ENCODE measurements at regions not wholly inside any gene's neighbourhood (a gene's known extent, or its start where the extent isn't known, plus 50 kb on each side); places are given as distances from the start of the nearest gene placed in this dataset.

- Histone ChIP-seq H3K9me2 (replicated peaks; ENCODE audit: insufficient read depth, low read length) (no peaks in the 10 kb centered on the region), H4K20me1 (ENCODE audit: insufficient read depth, low read depth, low read length) (no peaks in the 10 kb centered on the region), H3K27me3 (ENCODE audit: low read length) (no peaks in the 10 kb centered on the region), H3K36me3 (ENCODE audit: insufficient read depth, low read length) (no peaks in the 10 kb centered on the region), H3K9ac (ENCODE audit: low read length) (no peak overlapping the region), H3K4me1 (ENCODE audit: low read length) (peaks cover 5% of the 10 kb centered on the region), H3K27ac (ENCODE audit: low read length) (no peak overlapping the region), H3K4me3 (ENCODE audit: low read length) (no peak overlapping the region), H3K79me2 (ENCODE audit: low read length) (no peaks in the 10 kb centered on the region), H3K4me2 (ENCODE audit: low read depth, low read length, poor library complexity, severe bottlenecking) (no peak overlapping the region), H3K9me3 (ENCODE audit: low read length) (no peaks in the 10 kb centered on the region), H2AFZ (ENCODE audit: low read length) (no peak overlapping the region)
- DNase-seq = no peak
These were observed 91.3 kb downstream of the ENGASE start for GRCh38 chr17:79165756-79166473.

- no peaks in the 10 kb centered on the region for H3K27me3 ChIP-seq (ENCODE audit: low read length)
- no peak overlapping the region for H3K4me2 ChIP-seq (ENCODE audit: low read depth, low read length, poor library complexity, severe bottlenecking)
- H2AFZ ChIP-seq (ENCODE audit: low read length) = no peak overlapping the region
- H3K79me2 ChIP-seq (ENCODE audit: low read length) = no peaks in the 10 kb centered on the region
- no peak overlapping the region for H3K27ac ChIP-seq (ENCODE audit: low read length)
- no peaks in the 10 kb centered on the region for H3K36me3 ChIP-seq (ENCODE audit: insufficient read depth, low read length)
- no peak overlapping the region for H3K9ac ChIP-seq (ENCODE audit: low read length)
- H3K4me3 ChIP-seq (ENCODE audit: low read length) = no peak overlapping the region
- no peak for DNase-seq
- H3K9me2 ChIP-seq (replicated peaks; ENCODE audit: insufficient read depth, low read length) = no peaks in the 10 kb centered on the region
- H3K9me3 ChIP-seq (ENCODE audit: low read length) = no peaks in the 10 kb centered on the region
- peaks cover 5% of the 10 kb centered on the region for H3K4me1 ChIP-seq (ENCODE audit: low read length)
- no peaks in the 10 kb centered on the region for H4K20me1 ChIP-seq (ENCODE audit: insufficient read depth, low read depth, low read length)
These were observed 90.5 kb downstream of the ENGASE start for GRCh38 chr17:79164913-79165695.

- Histone ChIP-seq H3K4me1 (ENCODE audit: low read length) (peaks cover 5% of the 10 kb centered on the region), H3K9ac (ENCODE audit: low read length) (no peak overlapping the region), H3K27me3 (ENCODE audit: low read length) (no peaks in the 10 kb centered on the region), H3K9me2 (replicated peaks; ENCODE audit: insufficient read depth, low read length) (no peaks in the 10 kb centered on the region), H3K36me3 (ENCODE audit: insufficient read depth, low read length) (no peaks in the 10 kb centered on the region), H2AFZ (ENCODE audit: low read length) (no peak overlapping the region), H3K9me3 (ENCODE audit: low read length) (no peaks in the 10 kb centered on the region), H3K4me2 (ENCODE audit: low read depth, low read length, poor library complexity, severe bottlenecking) (no peak overlapping the region), H3K79me2 (ENCODE audit: low read length) (no peaks in the 10 kb centered on the region), H3K27ac (ENCODE audit: low read length) (no peak overlapping the region), H3K4me3 (ENCODE audit: low read length) (no peak overlapping the region), H4K20me1 (ENCODE audit: insufficient read depth, low read depth, low read length) (no peaks in the 10 kb centered on the region)
- DNase-seq = no peak
These were observed 89.8 kb downstream of the ENGASE start for GRCh38 chr17:79164408-79164807.

GRCh38 chr17:79163071-79163470 lies 88.4 kb downstream of the ENGASE start:
- H2AFZ ChIP-seq (ENCODE audit: low read length) = no peak overlapping the region

GRCh38 chr17:79162012-79162963 lies 87.7 kb downstream of the ENGASE start:
- Histone ChIP-seq H3K4me2 (ENCODE audit: low read depth, low read length, poor library complexity, severe bottlenecking) (no peak overlapping the region), H3K27me3 (ENCODE audit: low read length) (no peaks in the 10 kb centered on the region), H3K4me3 (ENCODE audit: low read length) (no peak overlapping the region), H3K36me3 (ENCODE audit: insufficient read depth, low read length) (no peaks in the 10 kb centered on the region), H3K4me1 (ENCODE audit: low read length) (peaks cover 5% of the 10 kb centered on the region), H3K9me2 (replicated peaks; ENCODE audit: insufficient read depth, low read length) (no peaks in the 10 kb centered on the region), H4K20me1 (ENCODE audit: insufficient read depth, low read depth, low read length) (no peaks in the 10 kb centered on the region), H3K9ac (ENCODE audit: low read length) (no peak overlapping the region), H3K27ac (ENCODE audit: low read length) (no peak overlapping the region), H2AFZ (ENCODE audit: low read length) (no peak overlapping the region), H3K9me3 (ENCODE audit: low read length) (no peaks in the 10 kb centered on the region), H3K79me2 (ENCODE audit: low read length) (no peaks in the 10 kb centered on the region)
- DNase-seq = no peak

More at GRCh38 chr17:79163071-79163470, 88.4 kb downstream of the ENGASE start:
- H3K4me2 ChIP-seq (ENCODE audit: low read depth, low read length, poor library complexity, severe bottlenecking) = no peak overlapping the region
- H3K9me2 ChIP-seq (replicated peaks; ENCODE audit: insufficient read depth, low read length) = no peaks in the 10 kb centered on the region
- H3K27ac ChIP-seq (ENCODE audit: low read length) = no peak overlapping the region
- peaks cover 5% of the 10 kb centered on the region for H3K4me1 ChIP-seq (ENCODE audit: low read length)
- DNase-seq = no peak
- no peaks in the 10 kb centered on the region for H3K27me3 ChIP-seq (ENCODE audit: low read length)
- H3K9ac ChIP-seq (ENCODE audit: low read length) = no peak overlapping the region
- no peaks in the 10 kb centered on the region for H4K20me1 ChIP-seq (ENCODE audit: insufficient read depth, low read depth, low read length)
- H3K9me3 ChIP-seq (ENCODE audit: low read length) = no peaks in the 10 kb centered on the region
- no peaks in the 10 kb centered on the region for H3K79me2 ChIP-seq (ENCODE audit: low read length)
- H3K4me3 ChIP-seq (ENCODE audit: low read length) = no peak overlapping the region
- no peaks in the 10 kb centered on the region for H3K36me3 ChIP-seq (ENCODE audit: insufficient read depth, low read length)

- no peak for DNase-seq
These were observed 86.5 kb downstream of the ENGASE start for GRCh38 chr17:79160980-79161636.

GRCh38 chr17:79159926-79160325 lies 85.3 kb downstream of the ENGASE start:
- Histone ChIP-seq H4K20me1 (ENCODE audit: insufficient read depth, low read depth, low read length) (no peaks in the 10 kb centered on the region), H3K9me2 (replicated peaks; ENCODE audit: insufficient read depth, low read length) (no peaks in the 10 kb centered on the region), H3K9me3 (ENCODE audit: low read length) (no peaks in the 10 kb centered on the region), H3K79me2 (ENCODE audit: low read length) (no peaks in the 10 kb centered on the region), H3K4me1 (ENCODE audit: low read length) (no peaks in the 10 kb centered on the region), H3K27ac (ENCODE audit: low read length) (no peak overlapping the region), H3K4me2 (ENCODE audit: low read depth, low read length, poor library complexity, severe bottlenecking) (no peak overlapping the region), H3K4me3 (ENCODE audit: low read length) (no peak overlapping the region), H2AFZ (ENCODE audit: low read length) (no peak overlapping the region), H3K36me3 (ENCODE audit: insufficient read depth, low read length) (no peaks in the 10 kb centered on the region), H3K27me3 (ENCODE audit: low read length) (no peaks in the 10 kb centered on the region), H3K9ac (ENCODE audit: low read length) (no peak overlapping the region)
- DNase-seq = no peak

More at GRCh38 chr17:79160980-79161636, 86.5 kb downstream of the ENGASE start:
- Histone ChIP-seq H3K4me2 (ENCODE audit: low read depth, low read length, poor library complexity, severe bottlenecking) (no peak overlapping the region), H3K9ac (ENCODE audit: low read length) (no peak overlapping the region), H3K27ac (ENCODE audit: low read length) (no peak overlapping the region), H3K4me1 (ENCODE audit: low read length) (no peaks in the 10 kb centered on the region), H3K9me2 (replicated peaks; ENCODE audit: insufficient read depth, low read length) (no peaks in the 10 kb centered on the region), H3K4me3 (ENCODE audit: low read length) (no peak overlapping the region), H2AFZ (ENCODE audit: low read length) (no peak overlapping the region), H3K9me3 (ENCODE audit: low read length) (no peaks in the 10 kb centered on the region), H4K20me1 (ENCODE audit: insufficient read depth, low read depth, low read length) (no peaks in the 10 kb centered on the region), H3K36me3 (ENCODE audit: insufficient read depth, low read length) (no peaks in the 10 kb centered on the region), H3K27me3 (ENCODE audit: low read length) (no peaks in the 10 kb centered on the region), H3K79me2 (ENCODE audit: low read length) (no peaks in the 10 kb centered on the region)
